ENCODE measurements at regions not wholly inside any gene's neighbourhood (a gene's known extent, or its start where the extent isn't known, plus 50 kb on each side); places are given as distances from the start of the nearest gene placed in this dataset.
A peak's percentile ranks its signal among the peaks of the same experiment; 100 is the strongest.
"Not testable (repeated sequence)": the region's sequence is repeated elsewhere in the genome, so short reads cannot be mapped to it uniquely, and the experiment has no call there.

GRCh38 chr2:234558642-234559041 is 61.8 kb upstream of the ARL4C start:
- DNase-seq (ENCODE audit: low read depth) = no peak

DNA sequence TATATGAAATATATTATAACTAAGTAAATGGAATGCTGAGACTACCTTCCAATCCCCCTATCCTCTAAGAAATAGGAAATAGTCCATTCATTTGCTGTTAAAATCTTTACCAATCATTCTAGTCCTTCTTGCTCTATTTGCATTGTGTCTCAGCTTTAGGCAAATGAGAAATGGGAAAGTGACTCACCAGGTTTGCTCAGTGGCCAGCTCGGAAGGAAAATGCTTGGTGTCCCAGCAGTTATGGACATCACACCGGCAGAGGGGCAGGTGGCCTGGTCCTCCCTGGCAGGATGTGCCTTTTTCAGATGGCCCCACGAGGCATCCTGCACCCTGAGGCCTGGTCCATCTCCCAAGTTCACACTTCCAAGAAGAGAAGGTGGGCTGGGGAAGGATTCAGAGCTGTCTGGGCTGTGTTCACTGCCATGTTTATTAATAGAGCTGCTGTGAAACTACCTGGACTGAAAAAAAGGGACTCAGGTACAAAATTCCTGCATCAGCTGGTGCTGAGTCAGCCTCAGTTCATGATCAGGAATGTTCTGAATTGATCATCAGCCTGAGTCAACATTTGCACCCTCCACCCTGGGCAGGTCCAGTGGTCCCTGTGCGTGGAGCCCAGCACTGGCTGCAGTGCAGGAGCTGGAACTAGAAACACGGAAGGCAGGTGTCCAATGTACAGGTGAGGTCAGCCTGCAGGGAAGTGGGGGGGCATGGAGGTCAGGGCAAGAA is 60.1 kb upstream of the ARL4C start:
- no peak for DNase-seq (ENCODE audit: low read depth)

DNA sequence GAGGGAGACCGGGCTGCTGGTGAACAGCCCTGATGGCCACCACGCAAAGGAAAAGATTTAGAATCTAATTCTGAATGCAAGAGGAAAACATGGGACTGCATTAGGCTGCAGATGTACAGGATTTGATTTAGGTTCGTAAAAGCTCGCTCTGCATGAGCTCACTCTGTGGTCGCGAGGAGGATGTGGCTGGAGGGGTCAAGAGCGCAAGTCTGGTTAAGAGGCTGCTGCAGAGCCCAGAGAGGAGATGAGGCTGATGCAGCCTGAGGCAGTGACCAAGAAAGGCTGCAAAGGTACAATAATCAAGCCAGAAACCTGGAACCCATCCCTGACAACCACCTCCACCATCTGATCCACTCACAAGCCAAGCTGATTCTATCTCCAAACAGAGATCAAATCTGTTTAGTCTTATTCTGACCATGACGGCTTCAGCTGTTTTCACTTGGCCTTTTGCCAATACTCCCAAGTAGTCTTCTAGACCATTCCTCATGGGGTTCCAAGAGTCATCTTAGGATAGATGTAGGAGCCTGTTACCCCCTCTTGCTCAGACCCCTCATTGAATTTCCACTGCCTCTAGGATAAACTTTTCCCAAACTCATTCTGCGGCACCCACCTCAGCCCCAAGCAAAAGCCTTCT is 58.9 kb upstream of the ARL4C start:
- no peak for DNase-seq (ENCODE audit: low read depth)

- DNase-seq (ENCODE audit: low read depth) = no peak
Observed at GRCh38 chr2:234555161-234555560, 58.3 kb upstream of the ARL4C start.

DNA sequence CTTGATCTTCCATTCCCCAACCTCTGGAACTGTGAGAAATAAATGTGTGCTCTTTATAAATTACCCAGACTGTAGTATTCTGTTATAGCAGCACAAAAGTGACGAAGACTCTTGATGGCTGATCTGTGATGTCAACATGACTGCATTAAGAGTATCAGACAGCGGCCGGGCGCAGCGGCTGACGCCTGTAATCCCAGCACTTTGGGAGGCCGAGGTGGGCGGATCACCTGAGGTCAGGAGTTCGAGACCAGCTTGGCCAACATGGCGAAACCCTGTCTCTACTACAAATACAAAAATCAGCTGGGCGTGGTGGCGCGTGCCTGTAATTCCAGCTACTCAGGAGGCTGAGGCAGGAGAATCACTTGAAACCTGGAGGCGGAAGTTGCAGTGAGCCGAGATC is 56.3 kb upstream of the ARL4C start:
- DNase-seq (ENCODE audit: low read depth) = not testable (repeated sequence)

GRCh38 chr2:234550511-234551107 is 53.7 kb upstream of the ARL4C start:
- DNase-seq (ENCODE audit: low read depth) = peak; percentile 5

GRCh38 chr2:234550056-234550455 is 53.2 kb upstream of the ARL4C start:
- no peak for DNase-seq (ENCODE audit: low read depth)

DNA sequence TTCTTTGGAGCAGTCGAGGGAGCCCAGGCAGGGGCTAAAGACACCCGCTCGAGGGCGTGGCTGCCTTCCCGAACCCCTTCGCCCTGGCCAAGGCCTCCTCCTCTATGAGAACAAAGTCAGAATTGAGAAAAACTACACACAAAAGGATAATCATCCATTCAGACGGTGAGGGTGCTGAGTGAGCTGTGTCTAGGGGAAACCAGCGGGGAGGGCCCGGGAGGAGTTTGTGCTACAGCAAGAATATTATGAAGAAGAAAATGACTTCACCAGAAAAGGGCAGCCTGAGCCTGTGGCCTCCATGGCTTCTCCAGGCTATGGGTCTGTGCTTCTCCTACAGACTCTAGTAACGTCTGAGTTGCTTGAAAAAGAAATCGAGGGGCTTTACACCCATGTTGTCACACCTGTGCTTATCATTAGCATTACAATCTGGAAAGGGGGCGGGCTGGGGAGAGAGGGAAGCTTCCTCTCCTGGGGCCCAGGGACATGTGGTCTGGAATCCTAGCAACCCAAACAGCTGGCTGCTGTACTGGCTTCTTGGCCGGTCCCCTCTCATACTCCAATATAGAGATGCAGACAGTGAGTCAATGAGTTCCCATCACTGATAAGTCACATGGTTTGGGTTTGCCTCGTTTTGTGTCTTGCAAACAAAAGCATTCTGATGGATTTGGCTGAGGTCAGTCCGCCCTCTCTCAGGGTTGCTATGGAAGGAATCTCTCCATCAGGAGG is 52.0 kb upstream of the ARL4C start:
- no peak for DNase-seq (ENCODE audit: low read depth)

GRCh38 chr2:234546770-234547169 is 49.9 kb upstream of the ARL4C start:
- DNase-seq (ENCODE audit: low read depth) = no peak

All from activated T-helper 9 cell treated with anti-CD3 and anti-CD28 coated beads, Interleukin-2, amount 50 U/mL, for 16 hours (primary cell).